ENCODE measurements at regions not wholly inside any gene's neighbourhood (a gene's known extent, or its start where the extent isn't known, plus 50 kb on each side); places are given as distances from the start of the nearest gene placed in this dataset.
"Not testable (repeated sequence)": the region's sequence is repeated elsewhere in the genome, so short reads cannot be mapped to it uniquely, and the experiment has no call there.

DNA sequence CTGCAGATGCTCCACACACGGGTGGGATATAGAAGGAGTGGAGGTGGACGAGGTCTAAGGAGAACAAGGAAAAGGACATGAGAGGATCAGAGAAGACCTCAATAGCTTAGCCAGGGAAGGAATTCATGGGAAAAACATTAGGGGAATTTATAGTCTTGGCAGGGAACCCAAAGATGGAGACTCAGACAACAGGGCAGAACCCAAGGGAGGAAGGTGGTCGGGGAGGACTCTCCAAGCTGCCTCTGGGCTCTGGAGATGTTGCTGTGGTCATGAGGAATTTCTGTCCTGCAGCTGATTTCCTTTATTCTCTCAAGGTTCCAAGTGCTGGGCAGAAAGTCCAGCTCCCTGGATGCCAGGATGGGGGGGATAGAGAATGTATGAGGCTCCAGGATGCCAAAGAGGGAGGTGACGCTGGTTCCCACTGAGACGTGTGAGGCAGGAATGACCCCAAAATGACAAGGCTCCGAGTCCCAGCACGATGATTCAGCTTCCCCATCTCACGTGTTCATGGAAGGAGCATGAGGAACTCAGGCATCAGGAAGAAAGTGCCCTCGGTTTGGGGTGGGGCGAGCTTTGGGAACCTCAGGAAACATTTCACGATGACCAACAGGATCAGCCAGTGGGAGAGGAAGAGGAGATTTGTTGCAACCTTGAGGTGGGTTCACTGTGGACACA lies 57.0 kb upstream of the PPP2R3B start:
- Histone ChIP-seq H3K36me3 (ENCODE audit: control insufficient read depth, insufficient read depth, low read length) (no peaks in the 10 kb centered on the region), H2AFZ (no peak overlapping the region), H3K79me2 (no peaks in the 10 kb centered on the region), H3K27me3 (ENCODE audit: control insufficient read depth, insufficient read depth, low read length) (no peaks in the 10 kb centered on the region), H3K27ac (no peak overlapping the region), H3K4me2 (ENCODE audit: low read length) (no peak overlapping the region), H3K4me1 (no peaks in the 10 kb centered on the region), H3K4me3 (ENCODE audit: low read depth, low read length) (no peak overlapping the region), H3K9ac (no peak overlapping the region), H3K9me3 (ENCODE audit: control insufficient read depth, low read length) (no peaks in the 10 kb centered on the region)
- TF ChIP-seq, protein P1, sequence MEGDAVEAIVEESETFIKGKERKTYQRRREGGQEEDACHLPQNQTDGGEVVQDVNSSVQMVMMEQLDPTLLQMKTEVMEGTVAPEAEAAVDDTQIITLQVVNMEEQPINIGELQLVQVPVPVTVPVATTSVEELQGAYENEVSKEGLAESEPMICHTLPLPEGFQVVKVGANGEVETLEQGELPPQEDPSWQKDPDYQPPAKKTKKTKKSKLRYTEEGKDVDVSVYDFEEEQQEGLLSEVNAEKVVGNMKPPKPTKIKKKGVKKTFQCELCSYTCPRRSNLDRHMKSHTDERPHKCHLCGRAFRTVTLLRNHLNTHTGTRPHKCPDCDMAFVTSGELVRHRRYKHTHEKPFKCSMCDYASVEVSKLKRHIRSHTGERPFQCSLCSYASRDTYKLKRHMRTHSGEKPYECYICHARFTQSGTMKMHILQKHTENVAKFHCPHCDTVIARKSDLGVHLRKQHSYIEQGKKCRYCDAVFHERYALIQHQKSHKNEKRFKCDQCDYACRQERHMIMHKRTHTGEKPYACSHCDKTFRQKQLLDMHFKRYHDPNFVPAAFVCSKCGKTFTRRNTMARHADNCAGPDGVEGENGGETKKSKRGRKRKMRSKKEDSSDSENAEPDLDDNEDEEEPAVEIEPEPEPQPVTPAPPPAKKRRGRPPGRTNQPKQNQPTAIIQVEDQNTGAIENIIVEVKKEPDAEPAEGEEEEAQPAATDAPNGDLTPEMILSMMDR (IDR thresholded peaks at IDR 0.05), result no peak

GRCh38 chrX:444305-444704 lies 57.6 kb upstream of the PPP2R3B start:
- Histone ChIP-seq H3K27ac (no peak overlapping the region), H3K27me3 (ENCODE audit: control insufficient read depth, insufficient read depth, low read length) (no peaks in the 10 kb centered on the region), H3K9me3 (ENCODE audit: control insufficient read depth, low read length) (no peaks in the 10 kb centered on the region), H3K4me3 (ENCODE audit: low read depth, low read length) (no peak overlapping the region), H3K4me1 (no peaks in the 10 kb centered on the region), H2AFZ (no peak overlapping the region), H3K4me2 (ENCODE audit: low read length) (no peak overlapping the region), H3K79me2 (no peaks in the 10 kb centered on the region), H3K36me3 (ENCODE audit: control insufficient read depth, insufficient read depth, low read length) (no peaks in the 10 kb centered on the region), H3K9ac (no peak overlapping the region)
- TF ChIP-seq, protein P1 (IDR thresholded peaks at IDR 0.05), result no peak

GRCh38 chrX:445727-446126 lies 59.0 kb upstream of the PPP2R3B start:
- no peak overlapping the region for H3K4me2 ChIP-seq (ENCODE audit: low read length)
- H3K9ac ChIP-seq, result no peak overlapping the region
- no peak overlapping the region for H2AFZ ChIP-seq
- H3K4me1 ChIP-seq, result no peaks in the 10 kb centered on the region
- no peaks in the 10 kb centered on the region for H3K36me3 ChIP-seq (ENCODE audit: control insufficient read depth, insufficient read depth, low read length)
- H3K27ac ChIP-seq, result no peak overlapping the region
- no peaks in the 10 kb centered on the region for H3K9me3 ChIP-seq (ENCODE audit: control insufficient read depth, low read length)
- TF ChIP-seq, protein P1 (IDR thresholded peaks at IDR 0.05), result no peak
- H3K27me3 ChIP-seq (ENCODE audit: control insufficient read depth, insufficient read depth, low read length), result no peaks in the 10 kb centered on the region
- no peak overlapping the region for H3K4me3 ChIP-seq (ENCODE audit: low read depth, low read length)
- no peaks in the 10 kb centered on the region for H3K79me2 ChIP-seq

GRCh38 chrX:446245-446644 lies 59.5 kb upstream of the PPP2R3B start:
- Histone ChIP-seq H3K27me3 (ENCODE audit: control insufficient read depth, insufficient read depth, low read length) (no peaks in the 10 kb centered on the region), H3K9me3 (ENCODE audit: control insufficient read depth, low read length) (no peaks in the 10 kb centered on the region), H3K27ac (no peak overlapping the region), H3K4me3 (ENCODE audit: low read depth, low read length) (no peak overlapping the region), H3K4me2 (ENCODE audit: low read length) (no peak overlapping the region), H3K9ac (no peak overlapping the region), H3K79me2 (no peaks in the 10 kb centered on the region), H2AFZ (no peak overlapping the region), H3K36me3 (ENCODE audit: control insufficient read depth, insufficient read depth, low read length) (no peaks in the 10 kb centered on the region), H3K4me1 (no peaks in the 10 kb centered on the region)
- TF ChIP-seq, protein P1 (IDR thresholded peaks at IDR 0.05), result no peak

DNA sequence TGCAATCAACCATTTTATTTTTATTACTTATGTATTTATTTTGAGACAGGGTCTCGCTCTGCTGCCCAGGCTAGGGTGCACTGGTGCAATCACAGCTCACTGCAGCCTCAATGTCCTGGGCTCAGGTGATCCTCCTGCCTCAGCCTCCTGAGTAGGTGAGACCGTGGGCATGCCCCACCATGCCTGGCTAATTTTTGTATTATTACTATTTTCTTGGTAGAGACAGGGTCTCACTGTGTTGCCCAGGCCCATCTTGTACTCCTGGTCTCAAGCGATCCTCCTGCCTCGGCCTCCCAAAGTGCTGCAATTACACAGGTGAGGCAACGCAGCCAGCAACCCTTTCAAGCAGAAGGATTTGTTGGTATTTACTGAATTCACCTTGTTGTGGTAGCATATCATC lies 60.3 kb upstream of the PPP2R3B start:
- TF ChIP-seq, protein P1 (IDR thresholded peaks at IDR 0.05), result no peak
- no peaks in the 10 kb centered on the region for H3K4me1 ChIP-seq
- no peak overlapping the region for H3K9ac ChIP-seq
- H3K27me3 ChIP-seq (ENCODE audit: control insufficient read depth, insufficient read depth, low read length), result no peaks in the 10 kb centered on the region
- H2AFZ ChIP-seq, result no peak overlapping the region
- H3K36me3 ChIP-seq (ENCODE audit: control insufficient read depth, insufficient read depth, low read length), result no peaks in the 10 kb centered on the region
- no peak overlapping the region for H3K4me2 ChIP-seq (ENCODE audit: low read length)
- no peak overlapping the region for H3K27ac ChIP-seq
- no peaks in the 10 kb centered on the region for H3K9me3 ChIP-seq (ENCODE audit: control insufficient read depth, low read length)
- H3K79me2 ChIP-seq, result no peaks in the 10 kb centered on the region
- no peak overlapping the region for H3K4me3 ChIP-seq (ENCODE audit: low read depth, low read length)

- H3K36me3 ChIP-seq (ENCODE audit: control insufficient read depth, insufficient read depth, low read length); H3K27ac ChIP-seq; H3K4me2 ChIP-seq (ENCODE audit: low read length); H3K9me3 ChIP-seq (ENCODE audit: control insufficient read depth, low read length); H3K4me1 ChIP-seq; H2AFZ ChIP-seq; H3K9ac ChIP-seq; H3K79me2 ChIP-seq; H3K27me3 ChIP-seq (ENCODE audit: control insufficient read depth, insufficient read depth, low read length); H3K4me3 ChIP-seq (ENCODE audit: low read depth, low read length): not testable (repeated sequence)
Measured at GRCh38 chrX:451750-452149, 65.0 kb upstream of the PPP2R3B start.
